ES-I3 (cell line): ENCODE measurements at regions not wholly inside any gene's neighbourhood (a gene's known extent, or its start where the extent isn't known, plus 50 kb on each side); places are given as distances from the start of the nearest gene placed in this dataset.

Experiments used
- H3K36me3 ChIP-seq: 2 replicates; pipeline ENCODE4 v1.6.1; 2013; ENCODE audit warnings: mild to moderate bottlenecking, low read length, control low read depth, moderate library complexity; ENCODE audit not compliant: insufficient read depth
- H3K4me1 ChIP-seq: 2 replicates; pipeline ENCODE4 v1.6.1; 2013; ENCODE audit warnings: mild to moderate bottlenecking, control low read depth, low read length; ENCODE audit not compliant: insufficient read depth
- H3K9ac ChIP-seq: 2 replicates; pipeline ENCODE4 v1.6.1; 2013; ENCODE audit warnings: low read depth, mild to moderate bottlenecking, low read length, moderate library complexity
- H3K9me3 ChIP-seq: 2 replicates; pipeline ENCODE4 v1.6.1; 2013; ENCODE audit warnings: mild to moderate bottlenecking, low read length, moderate library complexity; ENCODE audit not compliant: control insufficient read depth, insufficient read depth

GRCh38 chrX:46447384-46447783, 97.8 kb downstream of the ZNF674 start:
- Histone ChIP-seq H3K36me3 (no peaks in the 10 kb centered on the region), H3K4me1 (peaks cover 7% of the 10 kb centered on the region), H3K9ac (peak overlapping the region; percentile 58), H3K9me3 (no peaks in the 10 kb centered on the region)

DNA sequence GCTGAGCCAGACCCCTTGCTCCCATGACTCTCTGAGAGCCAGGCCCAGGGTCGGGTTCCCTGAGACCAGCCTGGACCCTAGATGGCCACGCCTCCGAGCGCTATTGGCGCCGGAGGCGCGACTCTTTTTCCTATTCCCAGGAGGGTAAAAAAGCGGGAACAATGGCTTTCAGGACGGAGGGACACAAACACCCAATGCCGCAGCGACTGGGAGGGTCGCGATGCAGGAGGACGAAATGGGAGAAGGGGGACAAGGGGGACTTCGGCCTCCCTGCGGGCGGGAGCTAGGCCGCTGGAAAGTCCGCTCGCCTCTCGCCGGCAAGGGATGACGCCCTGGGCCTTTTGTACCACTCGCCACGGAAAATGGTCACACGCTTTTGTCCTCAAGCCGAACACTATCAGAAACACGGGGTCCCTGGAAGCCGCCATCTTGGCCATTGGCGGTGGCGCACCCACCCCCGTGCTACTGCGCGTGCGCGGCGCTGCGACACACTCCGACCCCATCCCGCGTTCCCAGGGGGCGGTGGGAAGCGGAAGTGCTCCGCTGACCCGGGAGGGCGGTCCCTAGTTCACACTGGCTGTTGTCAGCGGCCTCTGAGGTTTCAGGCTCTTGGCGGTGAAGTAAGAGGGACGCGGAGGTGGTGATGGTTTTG, 98.4 kb downstream of the ZNF674 start:
- Histone ChIP-seq H3K4me1 (peaks cover 7% of the 10 kb centered on the region), H3K9me3 (no peaks in the 10 kb centered on the region), H3K36me3 (no peaks in the 10 kb centered on the region), H3K9ac (peak overlapping the region; percentile 75)

DNA sequence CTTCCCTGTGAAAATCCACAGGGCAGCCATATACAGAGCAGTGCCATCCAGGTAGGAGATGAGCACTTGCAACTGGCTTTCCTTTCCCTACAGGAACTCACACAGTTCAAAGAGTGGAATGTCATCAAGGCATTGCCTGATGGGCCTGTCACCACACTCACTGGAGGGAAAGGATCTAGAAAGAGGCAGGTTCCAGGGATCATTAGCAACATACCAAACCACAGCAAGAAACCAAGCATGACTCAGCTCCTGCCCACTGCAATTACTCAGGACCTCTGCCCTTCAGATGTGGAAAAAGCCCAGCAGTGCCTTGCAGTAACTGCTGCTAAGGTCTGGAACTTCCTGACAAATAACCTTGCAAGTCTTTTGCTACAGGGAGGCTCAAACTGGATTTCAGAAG, 101.2 kb downstream of the ZNF674 start:
- Histone ChIP-seq H3K9me3 (no peaks in the 10 kb centered on the region), H3K9ac (no peak overlapping the region), H3K36me3 (no peaks in the 10 kb centered on the region), H3K4me1 (peaks cover 7% of the 10 kb centered on the region)

DNA sequence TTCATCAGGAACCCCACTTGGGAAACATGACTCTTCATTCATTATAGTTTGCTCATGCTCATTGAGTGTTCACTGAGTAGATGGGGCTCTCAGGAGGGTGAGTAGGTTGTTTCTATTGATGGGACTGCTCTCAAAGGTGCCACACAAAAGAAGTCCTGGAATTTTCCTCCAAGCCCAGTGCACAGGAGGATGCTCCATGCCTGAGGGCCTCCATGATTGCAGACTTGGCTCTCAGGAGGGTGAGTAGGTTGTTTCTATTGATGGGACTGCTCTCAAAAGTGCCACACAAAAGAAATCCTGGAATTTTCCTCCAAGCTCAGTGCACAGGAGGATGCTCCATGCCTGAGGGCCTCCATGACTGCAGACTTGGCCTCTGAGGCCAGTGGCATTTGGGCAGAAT, 108.5 kb downstream of the ZNF674 start:
- no peaks in the 10 kb centered on the region for H3K4me1 ChIP-seq
- no peaks in the 10 kb centered on the region for H3K36me3 ChIP-seq
- no peaks in the 10 kb centered on the region for H3K9me3 ChIP-seq
- no peak overlapping the region for H3K9ac ChIP-seq

DNA sequence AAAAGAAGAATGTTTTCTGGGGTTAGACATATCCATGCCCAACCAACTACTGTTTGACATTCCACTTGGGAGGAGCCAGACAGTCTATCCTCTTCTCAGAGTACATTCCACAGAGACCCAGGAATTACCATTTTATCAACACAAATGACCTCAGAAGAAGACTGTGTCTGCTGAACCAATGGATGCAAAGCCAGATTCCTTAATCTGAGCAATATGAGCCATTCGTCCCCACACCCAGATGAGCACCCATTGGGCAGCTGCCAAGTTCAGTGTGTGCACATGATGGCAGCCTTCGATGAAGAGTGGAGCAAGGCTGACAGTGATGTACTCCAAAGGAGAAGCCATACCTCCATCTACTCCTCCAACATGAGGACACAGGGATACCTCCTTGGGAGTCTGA, 111.3 kb downstream of the ZNF674 start:
- no peaks in the 10 kb centered on the region for H3K9me3 ChIP-seq
- H3K4me1 ChIP-seq: no peaks in the 10 kb centered on the region
- no peak overlapping the region for H3K9ac ChIP-seq
- no peaks in the 10 kb centered on the region for H3K36me3 ChIP-seq

DNA sequence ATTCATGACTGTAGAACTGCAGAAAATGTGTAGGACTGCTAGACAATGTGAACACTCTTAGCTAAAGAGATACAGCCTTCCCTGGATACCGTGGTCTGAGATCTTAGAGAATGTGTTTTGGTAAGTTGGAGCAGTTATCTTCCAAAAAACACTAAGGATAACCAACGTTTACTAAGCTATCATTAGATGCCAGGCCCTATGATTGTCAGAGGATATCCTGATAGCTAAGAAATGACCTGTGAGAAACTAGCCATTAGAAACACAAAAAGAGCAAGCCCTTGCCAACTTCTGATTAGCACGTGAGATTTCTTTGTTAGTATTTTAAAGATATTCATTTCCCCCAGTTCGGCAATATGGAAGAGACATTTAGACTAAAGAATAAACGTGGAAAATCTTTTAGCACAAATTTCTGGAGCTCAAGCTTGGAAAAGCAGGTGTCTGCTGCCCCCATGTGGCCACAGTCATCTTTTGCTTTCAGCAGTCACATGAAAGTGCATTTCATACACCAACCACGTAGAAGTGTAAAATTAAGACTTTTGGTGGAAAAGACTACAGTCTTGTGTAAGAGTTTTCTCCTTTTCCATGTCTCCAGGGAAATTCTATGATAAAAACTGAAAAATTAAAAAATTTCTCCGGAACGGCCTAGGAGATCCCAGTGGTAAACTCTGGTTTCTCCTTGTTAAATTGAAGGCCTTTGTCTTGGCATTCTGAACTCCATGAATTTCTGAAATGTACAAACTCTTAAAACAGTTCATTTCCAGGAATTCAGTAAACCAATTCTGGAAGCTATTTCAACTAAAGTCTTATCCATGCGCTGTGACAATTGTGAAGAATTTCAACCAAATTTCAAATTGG, 136.4 kb downstream of the ZNF674 start:
- 0 out of 2 replicates have a peak, but pooled peaks cover 5% of the 10 kb centered on the region for H3K4me1 ChIP-seq
- H3K36me3 ChIP-seq: no peaks in the 10 kb centered on the region
- no peaks in the 10 kb centered on the region for H3K9me3 ChIP-seq
- H3K9ac ChIP-seq: no peak overlapping the region

GRCh38 chrX:46407753-46408130, 137.5 kb downstream of the ZNF674 start:
- no peaks in the 10 kb centered on the region for H3K36me3 ChIP-seq
- 0 out of 2 replicates have a peak, but pooled peaks cover 5% of the 10 kb centered on the region for H3K4me1 ChIP-seq
- no peak overlapping the region for H3K9ac ChIP-seq
- no peaks in the 10 kb centered on the region for H3K9me3 ChIP-seq

- Histone ChIP-seq H3K9ac (no peak overlapping the region), H3K4me1 (0 out of 2 replicates have a peak, but pooled peaks cover 5% of the 10 kb centered on the region), H3K9me3 (no peaks in the 10 kb centered on the region), H3K36me3 (no peaks in the 10 kb centered on the region)
Observed at GRCh38 chrX:46407036-46407752, 138.0 kb downstream of the ZNF674 start.

DNA sequence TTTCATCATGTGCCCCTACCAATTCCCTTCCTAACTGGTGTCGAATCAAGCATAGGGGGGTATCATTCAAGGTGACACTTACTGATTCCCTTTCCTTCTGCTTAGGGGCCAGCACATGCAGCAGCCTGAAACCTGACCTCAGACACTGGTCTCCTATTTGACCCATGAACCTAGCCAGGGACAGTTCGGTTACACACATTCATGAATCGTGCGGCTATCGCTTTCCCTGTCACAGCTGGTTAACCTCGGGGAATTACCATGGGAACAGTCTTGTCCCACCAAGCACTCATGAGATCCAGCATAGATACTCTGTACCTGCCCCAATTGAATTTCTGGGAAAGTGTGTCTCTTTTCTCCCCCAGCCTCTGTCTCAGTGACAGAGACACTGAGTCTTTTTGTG, 140.4 kb downstream of the ZNF674 start:
- H3K36me3 ChIP-seq: no peaks in the 10 kb centered on the region
- H3K4me1 ChIP-seq: 0 out of 2 replicates have a peak, but pooled peaks cover 5% of the 10 kb centered on the region
- H3K9ac ChIP-seq: no peak overlapping the region
- H3K9me3 ChIP-seq: no peaks in the 10 kb centered on the region; the same call in 1 of the 2 replicates

DNA sequence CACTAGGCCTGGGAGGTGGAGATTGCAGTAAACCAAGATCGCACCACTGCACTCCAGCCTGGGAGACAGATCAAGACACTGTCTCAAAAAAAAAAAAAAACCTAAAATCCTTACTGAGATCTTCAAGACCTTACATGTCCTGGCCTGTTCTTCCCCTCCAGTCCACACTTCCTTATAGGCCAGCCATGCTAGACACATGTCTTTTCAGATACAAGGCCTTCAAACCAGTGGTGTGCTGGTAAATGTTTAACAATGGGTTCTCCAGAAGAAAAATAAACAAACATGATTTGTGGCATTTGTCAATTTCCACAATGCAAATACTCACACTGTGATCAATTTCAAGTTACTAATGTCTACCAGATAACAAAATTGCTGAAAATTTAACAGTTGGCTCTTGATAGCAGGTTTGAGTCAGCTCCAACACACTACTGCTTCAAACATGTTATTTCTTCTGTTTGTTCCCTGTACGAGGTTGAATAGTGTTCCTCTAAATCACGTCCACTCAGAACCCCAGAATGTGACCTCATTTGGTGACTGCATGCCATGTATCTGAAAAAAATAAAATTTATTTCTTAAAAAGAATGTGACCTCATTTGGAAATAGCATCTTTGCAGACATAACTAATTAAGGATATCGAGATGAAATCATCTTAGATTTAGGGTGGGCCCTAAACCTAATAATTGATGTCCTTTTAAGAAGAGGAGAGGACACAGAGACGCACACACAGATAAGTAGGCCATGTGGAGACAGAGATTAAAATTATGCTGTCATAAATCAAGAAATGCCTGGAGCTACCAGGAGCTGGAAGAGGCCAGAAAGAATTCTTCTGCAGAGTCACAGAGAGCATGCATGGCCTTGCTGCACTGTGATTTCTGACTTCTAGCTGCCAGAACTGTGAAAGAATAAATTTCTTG, 144.4 kb downstream of the ZNF674 start:
- no peak overlapping the region for H3K9ac ChIP-seq
- no peaks in the 10 kb centered on the region for H3K4me1 ChIP-seq
- no peaks in the 10 kb centered on the region; the same call in 1 of the 2 replicates for H3K9me3 ChIP-seq
- H3K36me3 ChIP-seq: no peaks in the 10 kb centered on the region

GRCh38 chrX:46398874-46399273, 146.3 kb downstream of the ZNF674 start:
- Histone ChIP-seq H3K4me1 (no peaks in the 10 kb centered on the region), H3K9me3 (no peaks in the 10 kb centered on the region; the same call in 1 of the 2 replicates), H3K9ac (no peak overlapping the region), H3K36me3 (no peaks in the 10 kb centered on the region)

- Histone ChIP-seq H3K9ac (no peak overlapping the region), H3K36me3 (no peaks in the 10 kb centered on the region), H3K4me1 (no peaks in the 10 kb centered on the region), H3K9me3 (no peaks in the 10 kb centered on the region; the same call in 1 of the 2 replicates)
Observed at GRCh38 chrX:46398126-46398525, 147.1 kb downstream of the ZNF674 start.

DNA sequence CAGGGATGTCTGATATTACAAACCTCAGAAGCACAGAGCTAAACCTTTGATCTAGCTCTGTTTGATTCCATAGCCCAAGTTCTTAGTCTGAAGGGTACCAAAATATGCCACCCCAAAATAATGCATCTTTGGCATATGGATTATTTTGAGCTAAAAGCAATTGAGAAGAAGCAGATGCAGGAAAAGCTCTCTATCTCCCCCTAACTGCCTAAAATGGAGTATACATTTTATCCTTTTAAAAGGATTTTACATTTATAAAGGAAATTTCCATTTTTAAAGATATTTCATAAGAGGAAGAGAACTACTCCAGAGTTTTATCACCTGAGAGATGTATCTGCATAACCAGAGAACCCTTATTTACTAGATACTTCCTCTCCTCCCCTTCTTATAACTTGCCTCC, 158.7 kb downstream of the ZNF674 start:
- no peak overlapping the region for H3K9ac ChIP-seq
- H3K36me3 ChIP-seq: no peaks in the 10 kb centered on the region
- peaks cover 22% of the 10 kb centered on the region for H3K9me3 ChIP-seq
- no peaks in the 10 kb centered on the region for H3K4me1 ChIP-seq

DNA sequence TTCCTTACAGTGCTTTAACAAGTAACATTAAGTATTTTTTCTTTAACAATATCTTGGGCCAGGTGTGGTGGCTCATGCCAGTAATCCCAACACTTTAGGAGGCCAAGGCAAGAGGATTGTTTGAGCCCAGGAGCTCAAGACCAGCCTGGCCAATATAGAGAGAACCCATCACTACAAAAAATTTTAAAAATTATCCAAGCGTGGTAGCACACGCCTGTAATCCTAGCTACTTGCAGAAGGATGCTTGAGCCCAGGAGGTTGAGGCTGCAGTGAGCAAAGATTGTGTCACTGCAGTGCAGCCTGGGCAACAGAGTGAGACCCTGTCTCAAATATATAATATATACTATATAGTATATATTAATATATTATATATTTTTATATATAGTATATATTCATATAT, 162.2 kb downstream of the ZNF674 start:
- Histone ChIP-seq H3K36me3 (no peaks in the 10 kb centered on the region), H3K9ac (no peak overlapping the region), H3K4me1 (no peaks in the 10 kb centered on the region)

More for the DNA sequence above, 162.2 kb downstream of the ZNF674 start:
- peaks cover 12% of the 10 kb centered on the region; the same call in 1 of the 2 replicates for H3K9me3 ChIP-seq
